ENCODE measurements at regions not wholly inside any gene's neighbourhood (a gene's known extent, or its start where the extent isn't known, plus 50 kb on each side); places are given as distances from the start of the nearest gene placed in this dataset.

DNA sequence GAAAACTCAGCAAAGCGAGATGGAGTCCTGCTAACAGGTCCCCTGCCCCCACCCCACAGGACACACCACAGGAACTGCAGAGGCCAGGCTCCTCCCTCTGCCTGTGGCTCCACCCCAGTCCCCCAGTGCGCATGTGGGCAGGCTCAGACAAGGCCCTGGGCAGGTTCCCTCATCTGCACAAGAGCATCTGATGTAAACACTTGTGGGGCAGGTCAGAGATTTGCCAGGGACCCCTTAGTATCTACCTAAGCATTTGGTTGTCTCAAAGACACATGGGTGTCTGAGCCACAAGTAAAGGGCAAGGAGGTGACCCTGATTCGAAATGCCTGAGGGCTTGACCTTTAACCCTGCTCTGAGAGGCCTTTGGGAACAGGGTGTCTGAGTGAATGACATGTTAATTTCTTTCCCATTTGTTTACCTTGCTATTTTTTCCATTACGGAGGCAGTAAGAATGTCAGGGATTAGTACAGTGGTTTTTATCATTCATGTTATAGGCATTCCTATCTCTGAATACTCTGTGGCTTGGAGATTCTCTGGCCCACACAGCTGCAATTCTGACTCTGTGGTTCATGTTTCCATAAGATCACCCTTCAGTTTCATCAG is 85.3 kb downstream of the ZNF518B start:
- TF ChIP-seq, protein P1, sequence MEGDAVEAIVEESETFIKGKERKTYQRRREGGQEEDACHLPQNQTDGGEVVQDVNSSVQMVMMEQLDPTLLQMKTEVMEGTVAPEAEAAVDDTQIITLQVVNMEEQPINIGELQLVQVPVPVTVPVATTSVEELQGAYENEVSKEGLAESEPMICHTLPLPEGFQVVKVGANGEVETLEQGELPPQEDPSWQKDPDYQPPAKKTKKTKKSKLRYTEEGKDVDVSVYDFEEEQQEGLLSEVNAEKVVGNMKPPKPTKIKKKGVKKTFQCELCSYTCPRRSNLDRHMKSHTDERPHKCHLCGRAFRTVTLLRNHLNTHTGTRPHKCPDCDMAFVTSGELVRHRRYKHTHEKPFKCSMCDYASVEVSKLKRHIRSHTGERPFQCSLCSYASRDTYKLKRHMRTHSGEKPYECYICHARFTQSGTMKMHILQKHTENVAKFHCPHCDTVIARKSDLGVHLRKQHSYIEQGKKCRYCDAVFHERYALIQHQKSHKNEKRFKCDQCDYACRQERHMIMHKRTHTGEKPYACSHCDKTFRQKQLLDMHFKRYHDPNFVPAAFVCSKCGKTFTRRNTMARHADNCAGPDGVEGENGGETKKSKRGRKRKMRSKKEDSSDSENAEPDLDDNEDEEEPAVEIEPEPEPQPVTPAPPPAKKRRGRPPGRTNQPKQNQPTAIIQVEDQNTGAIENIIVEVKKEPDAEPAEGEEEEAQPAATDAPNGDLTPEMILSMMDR (IDR thresholded peaks at IDR 0.05; ENCODE audit: low read length): no peak
- no peak for TF ChIP-seq EZH2 (optimal IDR thresholded peaks at IDR 0.05; ENCODE audit: low read depth, low read length)
- TF ChIP-seq EZH2phosphoT487 (IDR thresholded peaks at IDR 0.05; ENCODE audit: low read length): no peak
